B cell (primary cell): ENCODE measurements at regions not wholly inside any gene's neighbourhood (a gene's known extent, or its start where the extent isn't known, plus 50 kb on each side); places are given as distances from the start of the nearest gene placed in this dataset.

Source experiments
- ATAC-seq: fragments of 200-7000 bp; cut with Tn5 transposase; one replicate; pipeline ENCODE4 v1.10.0; 2021; ENCODE audit warnings: low read depth, mild to moderate bottlenecking, moderate number of reproducible peaks, moderate library complexity
- CTCF ChIA-PET: fragments of 350-600 bp; sonication (Branson Sonifier 250); formaldehyde crosslinking; loops from one replicate; lab custom pipeline; 2021; ENCODE audit warnings: antibody characterized with exemption, inconsistent platforms; lab: Charles Lee
- POLR2A ChIA-PET: fragments of 350-600 bp; sonication (Branson Sonifier 250); formaldehyde crosslinking; loops from one replicate; lab custom pipeline; 2021; ENCODE audit warnings: antibody characterized with exemption; lab: Charles Lee
- DNase-seq: peaks from one replicate; pipeline ENCODE4 v3.0.0; 2013
- H2AFZ ChIP-seq: 2 replicates; pipeline ENCODE4 v1.6.1; 2012; ENCODE audit warnings: mild to moderate bottlenecking, low read depth, low read length; ENCODE audit not compliant: insufficient read depth, poor library complexity, severe bottlenecking
- H3K27ac ChIP-seq, 2 donors: 1 replicate in 1 of 2; 2 replicates in 1 of 2; pipeline ENCODE4 v1.5.1; 2012 to 2013; ENCODE audit warnings: low read length in 2 of 2, mild to moderate bottlenecking in 2 of 2, moderate library complexity in 1 of 2
- H3K27me3 ChIP-seq, 4 experiments: fragments of 200-600 bp in 1 of 4; sonication (generic) in 1 of 4; replicated peaks in 1 of 4; 1 replicate in 2 of 4; 2 replicates in 2 of 4; pipeline versions ENCODE4 v1.6.1 to v1.7.0; 2013 to 2016; ENCODE audit warnings: low read length in 3 of 4, mild to moderate bottlenecking in 2 of 4, mixed read lengths in 1 of 4, moderate library complexity in 1 of 4; ENCODE audit not compliant: insufficient read depth in 4 of 4, control insufficient read depth in 3 of 4; ENCODE audit errors: control extremely low read depth in 1 of 4
- H3K36me3 ChIP-seq, 2 experiments: replicated peaks in 1 of 2; 1 replicate in 1 of 2; 2 replicates in 1 of 2; pipeline versions ENCODE4 v1.6.1 to v1.7.1; 2013; ENCODE audit warnings: low read length in 1 of 2; ENCODE audit not compliant: insufficient read depth in 2 of 2, control insufficient read depth in 1 of 2; ENCODE audit errors: control extremely low read depth in 1 of 2, extremely low read depth in 1 of 2
- H3K4me1 ChIP-seq, 2 donors: fragments of 200-600 bp in 1 of 2; sonication (generic) in 1 of 2; 1 replicate in 1 of 2; 2 replicates in 1 of 2; pipeline versions ENCODE4 v1.5.1 to v1.6.1; 2013 to 2017; ENCODE audit warnings: low read length in 2 of 2; ENCODE audit not compliant: control insufficient read depth in 2 of 2, insufficient read depth in 2 of 2
- H3K4me2 ChIP-seq: replicated peaks from 2 replicates; pipeline ENCODE3; 2012; ENCODE audit warnings: mild to moderate bottlenecking, low read depth, low read length; ENCODE audit not compliant: poor library complexity, severe bottlenecking
- H3K4me3 ChIP-seq, 5 experiments: fragments of 200-600 bp in 1 of 5; sonication (generic) in 1 of 5; 1 replicate in 3 of 5; 2 replicates in 2 of 5; pipeline versions ENCODE4 v1.5.1 to v1.7.0; 2011 to 2016; ENCODE audit warnings: low read length in 4 of 5, mild to moderate bottlenecking in 4 of 5, low read depth in 2 of 5, control low read depth in 1 of 5, moderate library complexity in 1 of 5; ENCODE audit not compliant: insufficient read depth in 1 of 5; ENCODE audit errors: control extremely low read depth in 1 of 5, extremely low read depth in 1 of 5
- H3K79me2 ChIP-seq: fragments of 200-600 bp; sonication (generic); one replicate; pipeline ENCODE4 v1.6.0; 2016; ENCODE audit warnings: low read length; ENCODE audit not compliant: control insufficient read depth, insufficient read depth
- H3K9ac ChIP-seq: fragments of 200-600 bp; sonication (generic); 2 replicates; pipeline ENCODE4 v1.6.1; 2017; ENCODE audit warnings: mild to moderate bottlenecking, low read length, moderate library complexity
- H3K9me3 ChIP-seq, 3 donors: one replicate each; pipeline versions ENCODE4 v1.6.1 to v1.7.1; 2013; ENCODE audit warnings: low read length in 2 of 3; ENCODE audit not compliant: control insufficient read depth in 2 of 3, insufficient read depth in 1 of 3; ENCODE audit errors: control extremely low read depth in 1 of 3
- H4K20me1 ChIP-seq: 2 replicates; pipeline ENCODE4 v1.6.0; 2012; ENCODE audit warnings: mild to moderate bottlenecking, low read length; ENCODE audit not compliant: insufficient read depth, control insufficient read depth, poor library complexity, severe bottlenecking
- H3K27ac Mint-ChIP-seq: one replicate; pipeline ENCODE4 v1.8.0; 2021; ENCODE audit warnings: mixed read lengths
- H3K27me3 Mint-ChIP-seq: one replicate; pipeline ENCODE4 v1.8.0; 2021; ENCODE audit warnings: mixed read lengths
- H3K4me1 Mint-ChIP-seq: one replicate; pipeline ENCODE4 v1.8.0; 2021; ENCODE audit warnings: mixed read lengths
- H3K4me3 Mint-ChIP-seq: one replicate; pipeline ENCODE4 v1.8.0; 2021; ENCODE audit warnings: mixed read lengths
- H3K9me3 Mint-ChIP-seq: one replicate; pipeline ENCODE4 v1.8.0; 2022; ENCODE audit warnings: mixed read lengths; ENCODE audit not compliant: insufficient read depth
- EZH2 ChIP-seq: IDR thresholded peaks from 2 replicates; pipeline ENCODE4 v1.6.1; 2012; ENCODE audit warnings: borderline replicate concordance, low read depth, mild to moderate bottlenecking, moderate library complexity, low read length; ENCODE audit not compliant: insufficient read depth, poor library complexity, severe bottlenecking
- WGBS: methylation state at CpG from one replicate; pipeline ENCODE4 v1.1.5; 2013; ENCODE audit warnings: missing lambda C conversion rate; ENCODE audit not compliant: insufficient coverage; 5-methylcytosine and 5-hydroxymethylcytosine counted together
- intact Hi-C: fragments of 100-400 bp; cut with micrococcal nuclease; formaldehyde crosslinking; loops from one replicate; pipeline ENCODE4 v1.10.0; 2022
- TF ChIP-seq, protein P1 (sequence below): fragments of 200-600 bp; IDR thresholded peaks from one replicate; pipeline ENCODE4 v1.8.0; 2022; ENCODE audit warnings: antibody characterized with exemption, mild to moderate bottlenecking

DNA sequence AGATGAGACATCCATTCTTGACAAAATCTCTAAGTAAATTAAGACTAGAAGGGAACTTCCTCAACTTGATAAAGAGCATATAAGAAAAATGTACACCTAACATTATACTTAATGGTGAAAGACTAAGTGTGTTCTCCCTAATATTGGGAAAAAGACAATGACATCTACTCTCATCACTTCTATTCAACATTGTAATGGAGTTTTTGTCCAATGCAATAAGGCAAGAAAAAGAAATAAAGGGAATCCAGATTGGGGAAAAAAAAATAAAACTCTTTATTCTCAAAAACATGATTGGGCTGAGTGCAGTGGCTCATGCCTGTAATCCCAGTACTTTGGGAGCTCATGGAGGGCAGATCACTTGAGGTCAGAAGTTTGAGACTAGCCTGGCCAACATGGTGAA is 131.1 kb upstream of the JUN start:
- no peak for TF ChIP-seq EZH2
- TF ChIP-seq, protein P1, sequence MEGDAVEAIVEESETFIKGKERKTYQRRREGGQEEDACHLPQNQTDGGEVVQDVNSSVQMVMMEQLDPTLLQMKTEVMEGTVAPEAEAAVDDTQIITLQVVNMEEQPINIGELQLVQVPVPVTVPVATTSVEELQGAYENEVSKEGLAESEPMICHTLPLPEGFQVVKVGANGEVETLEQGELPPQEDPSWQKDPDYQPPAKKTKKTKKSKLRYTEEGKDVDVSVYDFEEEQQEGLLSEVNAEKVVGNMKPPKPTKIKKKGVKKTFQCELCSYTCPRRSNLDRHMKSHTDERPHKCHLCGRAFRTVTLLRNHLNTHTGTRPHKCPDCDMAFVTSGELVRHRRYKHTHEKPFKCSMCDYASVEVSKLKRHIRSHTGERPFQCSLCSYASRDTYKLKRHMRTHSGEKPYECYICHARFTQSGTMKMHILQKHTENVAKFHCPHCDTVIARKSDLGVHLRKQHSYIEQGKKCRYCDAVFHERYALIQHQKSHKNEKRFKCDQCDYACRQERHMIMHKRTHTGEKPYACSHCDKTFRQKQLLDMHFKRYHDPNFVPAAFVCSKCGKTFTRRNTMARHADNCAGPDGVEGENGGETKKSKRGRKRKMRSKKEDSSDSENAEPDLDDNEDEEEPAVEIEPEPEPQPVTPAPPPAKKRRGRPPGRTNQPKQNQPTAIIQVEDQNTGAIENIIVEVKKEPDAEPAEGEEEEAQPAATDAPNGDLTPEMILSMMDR: no peak
- Histone ChIP-seq H3K27ac (no peak overlapping the region), H3K4me3 (no peak overlapping the region), H3K79me2 (no peaks in the 10 kb centered on the region), H3K4me1 (no peaks in the 10 kb centered on the region), H3K4me2 (no peak overlapping the region), H2AFZ (no peak overlapping the region), H3K9me3 (peaks cover 5 to 15% (median 8%) of the 10 kb centered on the region in 3 donors), H3K36me3 (no peaks in the 10 kb centered on the region), H4K20me1 (no peaks in the 10 kb centered on the region), H3K27me3 (no peaks in the 10 kb centered on the region), H3K9ac (no peak overlapping the region)
- H3K9me3 Mint-ChIP-seq: no peaks in the 10 kb centered on the region
- no peak overlapping the region for H3K4me3 Mint-ChIP-seq
- no peak overlapping the region for H3K27ac Mint-ChIP-seq
- intact Hi-C loops: no loop called here
- ChIA-PET CTCF (no interaction called here), POLR2A (no interaction called here)
- DNase-seq: no peak
- peaks cover 3% of the 10 kb centered on the region for H3K27me3 Mint-ChIP-seq
- ATAC-seq: no peak
- H3K4me1 Mint-ChIP-seq: peaks cover 2% of the 10 kb centered on the region

DNA sequence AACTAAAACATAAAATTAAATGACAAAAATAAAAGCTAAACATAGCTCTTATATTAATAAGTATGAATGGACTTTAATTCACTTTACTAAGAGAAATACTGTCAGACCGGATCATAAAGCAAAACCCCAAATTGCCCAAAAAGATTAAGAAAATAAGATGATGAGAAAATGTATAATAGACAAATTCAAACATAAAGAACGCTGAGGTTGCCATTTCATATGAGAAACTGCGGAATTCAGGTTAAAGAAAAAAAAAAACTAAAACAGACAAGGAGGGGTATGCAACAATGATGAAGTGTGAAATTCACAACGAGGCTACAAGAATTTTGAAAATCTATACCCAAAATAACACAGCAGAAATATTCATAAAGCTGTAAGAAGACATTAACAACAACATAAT is 133.6 kb upstream of the JUN start:
- intact Hi-C loops: no loop called here
- Histone ChIP-seq H3K9me3 (peaks cover 5 to 15% (median 8%) of the 10 kb centered on the region in 3 donors), H3K27ac (no peak overlapping the region), H3K36me3 (no peaks in the 10 kb centered on the region), H3K4me2 (no peak overlapping the region), H3K27me3 (no peaks in the 10 kb centered on the region), H3K79me2 (no peaks in the 10 kb centered on the region), H4K20me1 (no peaks in the 10 kb centered on the region), H2AFZ (no peak overlapping the region), H3K4me1 (peaks cover 0 to 8% of the 10 kb centered on the region in 2 donors), H3K4me3 (no peak overlapping the region), H3K9ac (no peak overlapping the region)
- Mint-ChIP-seq H3K4me1 (peaks cover 4% of the 10 kb centered on the region), H3K27ac (no peak overlapping the region), H3K27me3 (peaks cover 3% of the 10 kb centered on the region), H3K4me3 (no peak overlapping the region), H3K9me3 (no peaks in the 10 kb centered on the region)
- WGBS: no CpG with 5 or more reads among the region's 4 CpGs
- no peak for DNase-seq
- no peak for TF ChIP-seq EZH2
- TF ChIP-seq, protein P1: no peak
- CTCF ChIA-PET: interaction anchor here (0.7 kb wide), 1 partner anchor 265 kb away, joined by 3 read pairs; no protein-coding TSS in a partner anchor
- POLR2A ChIA-PET: no interaction called here
- no peak for ATAC-seq
